Liver (tissue), 8 donors: ENCODE measurements at regions not wholly inside any gene's neighbourhood (a gene's known extent, or its start where the extent isn't known, plus 50 kb on each side); places are given as distances from the start of the nearest gene placed in this dataset.

Experiments used
- DNase-seq: peaks from one replicate; pipeline ENCODE4 v3.0.0-alpha.2; 2017; ENCODE audit warnings: low spot score
- H3K27ac ChIP-seq, 2 donors: one replicate each; pipeline ENCODE4 v1.7.0; 2013; ENCODE audit warnings: inconsistent platforms in 2 of 2, low read length in 2 of 2, control low read depth in 1 of 2, low read depth in 1 of 2, mild to moderate bottlenecking in 1 of 2
- H3K27me3 ChIP-seq, 4 donors: one replicate each; pipeline versions ENCODE4 v1.6.1 to v1.7.0; 2013; ENCODE audit warnings: low read length in 3 of 4, inconsistent platforms in 1 of 4, mild to moderate bottlenecking in 1 of 4, moderate library complexity in 1 of 4; ENCODE audit not compliant: control insufficient read depth in 4 of 4, insufficient read depth in 4 of 4
- H3K36me3 ChIP-seq, 4 donors: one replicate each; pipeline versions ENCODE4 v1.6.1 to v1.7.0; 2013; ENCODE audit warnings: low read length in 3 of 4, mild to moderate bottlenecking in 3 of 4, low read depth in 1 of 4, moderate library complexity in 1 of 4; ENCODE audit not compliant: control insufficient read depth in 4 of 4, insufficient read depth in 3 of 4
- H3K4me1 ChIP-seq, 4 donors: one replicate each; pipeline versions ENCODE4 v1.6.1 to v1.7.0; 2013; ENCODE audit warnings: low read length in 3 of 4, mild to moderate bottlenecking in 3 of 4, moderate library complexity in 1 of 4; ENCODE audit not compliant: control insufficient read depth in 4 of 4, insufficient read depth in 4 of 4
- H3K4me3 ChIP-seq, 3 donors: one replicate each; pipeline versions ENCODE4 v1.6.1 to v1.7.0; 2013; ENCODE audit warnings: low read length in 3 of 3, control low read depth in 1 of 3, low read depth in 1 of 3, mild to moderate bottlenecking in 1 of 3
- H3K9ac ChIP-seq, 2 donors: one replicate each; pipeline ENCODE4 v1.7.0; 2013; ENCODE audit warnings: low read length in 2 of 2, mild to moderate bottlenecking in 2 of 2, moderate library complexity in 2 of 2, control low read depth in 1 of 2, low read depth in 1 of 2
- H3K9me3 ChIP-seq, 4 donors: one replicate each; pipeline versions ENCODE4 v1.6.1 to v1.7.0; 2013; ENCODE audit warnings: low read length in 3 of 4; ENCODE audit not compliant: control insufficient read depth in 4 of 4
- EGR1 ChIP-seq, 2 donors: IDR thresholded peaks; 2 replicates each; pipeline ENCODE4 v1.6.1; 2016 to 2018; ENCODE audit warnings: antibody characterized with exemption in 2 of 2, low read depth in 2 of 2
- FOXA1 ChIP-seq: IDR thresholded peaks from 2 replicates; pipeline ENCODE4 v1.6.1; 2016; ENCODE audit warnings: antibody characterized with exemption
- FOXA2 ChIP-seq: IDR thresholded peaks from 2 replicates; pipeline ENCODE4 v1.6.1; 2016; ENCODE audit warnings: antibody characterized with exemption
- GABPA ChIP-seq, 2 donors: IDR thresholded peaks in 1 of 2; conservative IDR thresholded peaks in 1 of 2; 2 replicates each; pipeline ENCODE4 v1.6.1; 2016; ENCODE audit warnings: antibody characterized with exemption in 2 of 2, mild to moderate bottlenecking in 1 of 2, moderate library complexity in 1 of 2
- HNF4A ChIP-seq, 2 donors: conservative IDR thresholded peaks; 2 replicates each; pipeline ENCODE4 v1.6.1; 2016; ENCODE audit warnings: antibody characterized with exemption in 2 of 2, mild to moderate bottlenecking in 2 of 2
- HNF4G ChIP-seq: IDR thresholded peaks from 2 replicates; pipeline ENCODE4 v1.6.1; 2016; ENCODE audit warnings: antibody characterized with exemption
- JUND ChIP-seq, 2 donors: IDR thresholded peaks; 2 replicates each; pipeline ENCODE4 v1.6.1; 2016; ENCODE audit warnings: antibody characterized with exemption in 2 of 2
- RXRA ChIP-seq, 2 donors: IDR thresholded peaks; 2 replicates each; pipeline ENCODE4 v1.6.1; 2017 to 2018; ENCODE audit warnings: antibody characterized with exemption in 2 of 2, mild to moderate bottlenecking in 1 of 2
- SP1 ChIP-seq: IDR thresholded peaks from 2 replicates; pipeline ENCODE4 v1.6.1; 2018; ENCODE audit warnings: antibody characterized with exemption, mild to moderate bottlenecking
- TAF1 ChIP-seq: conservative IDR thresholded peaks from 2 replicates; pipeline ENCODE4 v1.6.1; 2016; ENCODE audit warnings: antibody characterized with exemption, mild to moderate bottlenecking
- YY1 ChIP-seq: IDR thresholded peaks from 2 replicates; pipeline ENCODE4 v1.6.1; 2016; ENCODE audit warnings: antibody characterized with exemption, mild to moderate bottlenecking
- WGBS: extraction: QIAGEN DNeasy Blood & Tissue Kit; methylation state at CpG from one replicate; pipeline ENCODE4 v1.1.7; 2013; 5-methylcytosine and 5-hydroxymethylcytosine counted together
- TF ChIP-seq, protein P1 (sequence below): IDR thresholded peaks from 2 replicates; pipeline ENCODE4 v1.6.1; 2016; ENCODE audit warnings: antibody characterized with exemption
- TF ChIP-seq, protein P2 (sequence below): IDR thresholded peaks from 2 replicates; pipeline ENCODE4 v1.6.1; 2016; ENCODE audit warnings: antibody characterized with exemption
- TF ChIP-seq, protein P3 (sequence below): IDR thresholded peaks from 2 replicates; pipeline ENCODE4 v1.6.1; 2016; ENCODE audit warnings: antibody characterized with exemption, mild to moderate bottlenecking
- TF ChIP-seq, protein P4 (sequence below): IDR thresholded peaks from 2 replicates; pipeline ENCODE4 v1.6.1; 2016; ENCODE audit warnings: antibody characterized with exemption
- TF ChIP-seq, protein P5 (sequence below): fragments of 150-350 bp; IDR thresholded peaks from 2 replicates; pipeline ENCODE4 v1.5.1; 2017; ENCODE audit warnings: improper control_type of control experiment, low read depth, low read length; ENCODE audit not compliant: missing input control
- donor health status: healthy.
- donor health status: healthy.
- donor health status: healthy.
- donor health status: healthy.
- donor health status: healthy.

DNA sequence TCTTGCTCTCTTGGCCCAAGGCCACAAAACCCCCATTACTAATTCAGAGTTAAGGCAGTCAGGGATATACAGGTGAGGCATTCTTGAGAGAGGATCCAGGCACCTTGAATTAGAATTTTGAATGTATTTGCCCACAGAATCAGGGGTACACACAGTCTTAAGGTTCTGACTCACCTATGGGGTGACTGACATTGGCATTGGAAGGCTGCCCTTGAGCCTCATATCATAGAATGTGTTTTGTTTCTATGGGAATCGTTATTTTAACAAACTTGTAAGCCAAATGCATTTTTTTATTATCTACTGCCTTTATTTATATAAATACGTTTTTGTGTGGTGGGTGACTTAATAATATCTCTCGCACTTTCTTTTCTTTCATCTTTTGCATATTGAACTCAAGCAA is 218.6 kb upstream of the CITED2 start:
- H3K27ac ChIP-seq: no peak overlapping the region
- DNase-seq: no peak

DNA sequence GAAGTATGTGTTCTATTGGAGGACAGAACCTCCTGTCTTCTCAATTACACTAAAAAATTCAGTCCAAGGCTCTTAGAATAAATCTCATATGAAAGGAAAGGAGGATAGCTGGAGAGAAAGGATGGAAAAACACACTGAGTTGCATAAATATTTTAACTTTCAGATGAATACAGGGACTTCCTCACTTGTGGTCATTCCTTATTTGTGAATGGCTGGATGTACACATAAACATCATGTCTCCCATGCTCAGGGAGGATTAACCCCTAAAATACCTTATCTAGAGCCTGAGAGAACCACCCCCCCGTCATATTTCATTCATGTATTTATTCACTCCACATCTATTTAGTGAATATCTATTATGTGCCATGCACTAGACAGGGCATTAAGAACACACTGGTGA is 217.6 kb upstream of the CITED2 start:
- Histone ChIP-seq H3K9me3 (no peaks in the 10 kb centered on the region), H3K36me3 (no peaks in the 10 kb centered on the region), H3K4me3 (no peak overlapping the region), H3K4me1 (peaks cover 3 to 8% (median 5%) of the 10 kb centered on the region in 4 donors), H3K9ac (no peak overlapping the region), H3K27ac (no peak overlapping the region), H3K27me3 (no peaks in the 10 kb centered on the region)
- 88% methylated on average over 1 of the region's 1 CpG for WGBS
- no peak for DNase-seq
- TF ChIP-seq EGR1 (IDR thresholded peaks at IDR 0.05; ENCODE audit: low read depth in 2 of 2) (no peak), RXRA (IDR thresholded peaks at IDR 0.05) (no peak), SP1 (no peak)
- TF ChIP-seq, protein P1, sequence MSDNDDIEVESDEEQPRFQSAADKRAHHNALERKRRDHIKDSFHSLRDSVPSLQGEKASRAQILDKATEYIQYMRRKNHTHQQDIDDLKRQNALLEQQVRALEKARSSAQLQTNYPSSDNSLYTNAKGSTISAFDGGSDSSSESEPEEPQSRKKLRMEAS: no peak
- TF ChIP-seq, protein P2, sequence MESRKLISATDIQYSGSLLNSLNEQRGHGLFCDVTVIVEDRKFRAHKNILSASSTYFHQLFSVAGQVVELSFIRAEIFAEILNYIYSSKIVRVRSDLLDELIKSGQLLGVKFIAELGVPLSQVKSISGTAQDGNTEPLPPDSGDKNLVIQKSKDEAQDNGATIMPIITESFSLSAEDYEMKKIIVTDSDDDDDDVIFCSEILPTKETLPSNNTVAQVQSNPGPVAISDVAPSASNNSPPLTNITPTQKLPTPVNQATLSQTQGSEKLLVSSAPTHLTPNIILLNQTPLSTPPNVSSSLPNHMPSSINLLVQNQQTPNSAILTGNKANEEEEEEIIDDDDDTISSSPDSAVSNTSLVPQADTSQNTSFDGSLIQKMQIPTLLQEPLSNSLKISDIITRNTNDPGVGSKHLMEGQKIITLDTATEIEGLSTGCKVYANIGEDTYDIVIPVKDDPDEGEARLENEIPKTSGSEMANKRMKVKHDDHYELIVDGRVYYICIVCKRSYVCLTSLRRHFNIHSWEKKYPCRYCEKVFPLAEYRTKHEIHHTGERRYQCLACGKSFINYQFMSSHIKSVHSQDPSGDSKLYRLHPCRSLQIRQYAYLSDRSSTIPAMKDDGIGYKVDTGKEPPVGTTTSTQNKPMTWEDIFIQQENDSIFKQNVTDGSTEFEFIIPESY: no peak
- TF ChIP-seq, protein P3, sequence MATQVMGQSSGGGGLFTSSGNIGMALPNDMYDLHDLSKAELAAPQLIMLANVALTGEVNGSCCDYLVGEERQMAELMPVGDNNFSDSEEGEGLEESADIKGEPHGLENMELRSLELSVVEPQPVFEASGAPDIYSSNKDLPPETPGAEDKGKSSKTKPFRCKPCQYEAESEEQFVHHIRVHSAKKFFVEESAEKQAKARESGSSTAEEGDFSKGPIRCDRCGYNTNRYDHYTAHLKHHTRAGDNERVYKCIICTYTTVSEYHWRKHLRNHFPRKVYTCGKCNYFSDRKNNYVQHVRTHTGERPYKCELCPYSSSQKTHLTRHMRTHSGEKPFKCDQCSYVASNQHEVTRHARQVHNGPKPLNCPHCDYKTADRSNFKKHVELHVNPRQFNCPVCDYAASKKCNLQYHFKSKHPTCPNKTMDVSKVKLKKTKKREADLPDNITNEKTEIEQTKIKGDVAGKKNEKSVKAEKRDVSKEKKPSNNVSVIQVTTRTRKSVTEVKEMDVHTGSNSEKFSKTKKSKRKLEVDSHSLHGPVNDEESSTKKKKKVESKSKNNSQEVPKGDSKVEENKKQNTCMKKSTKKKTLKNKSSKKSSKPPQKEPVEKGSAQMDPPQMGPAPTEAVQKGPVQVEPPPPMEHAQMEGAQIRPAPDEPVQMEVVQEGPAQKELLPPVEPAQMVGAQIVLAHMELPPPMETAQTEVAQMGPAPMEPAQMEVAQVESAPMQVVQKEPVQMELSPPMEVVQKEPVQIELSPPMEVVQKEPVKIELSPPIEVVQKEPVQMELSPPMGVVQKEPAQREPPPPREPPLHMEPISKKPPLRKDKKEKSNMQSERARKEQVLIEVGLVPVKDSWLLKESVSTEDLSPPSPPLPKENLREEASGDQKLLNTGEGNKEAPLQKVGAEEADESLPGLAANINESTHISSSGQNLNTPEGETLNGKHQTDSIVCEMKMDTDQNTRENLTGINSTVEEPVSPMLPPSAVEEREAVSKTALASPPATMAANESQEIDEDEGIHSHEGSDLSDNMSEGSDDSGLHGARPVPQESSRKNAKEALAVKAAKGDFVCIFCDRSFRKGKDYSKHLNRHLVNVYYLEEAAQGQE: no peak

More for the DNA sequence above, 218.6 kb upstream of the CITED2 start:
- Histone ChIP-seq H3K36me3 (no peaks in the 10 kb centered on the region), H3K4me1 (peaks cover 3 to 19% (median 10%) of the 10 kb centered on the region in 4 donors), H3K27me3 (no peaks in the 10 kb centered on the region), H3K4me3 (no peak overlapping the region), H3K9me3 (no peaks in the 10 kb centered on the region), H3K9ac (no peak overlapping the region)
- no peak for TF ChIP-seq FOXA1
- TF ChIP-seq FOXA2: no peak
- TF ChIP-seq EGR1 (IDR thresholded peaks at IDR 0.05; ENCODE audit: low read depth in 2 of 2): no peak
- TF ChIP-seq, protein P2: no peak
- no peak for TF ChIP-seq RXRA (IDR thresholded peaks at IDR 0.05)
- no peak for TF ChIP-seq GABPA (IDR thresholded peaks at IDR 0.05 in 1 of 2, conservative IDR thresholded peaks at IDR 0.05 in 1 of 2)
- TF ChIP-seq HNF4G: no peak
- TF ChIP-seq JUND (IDR thresholded peaks at IDR 0.05): no peak
- TF ChIP-seq YY1: no peak
- TF ChIP-seq, protein P4, sequence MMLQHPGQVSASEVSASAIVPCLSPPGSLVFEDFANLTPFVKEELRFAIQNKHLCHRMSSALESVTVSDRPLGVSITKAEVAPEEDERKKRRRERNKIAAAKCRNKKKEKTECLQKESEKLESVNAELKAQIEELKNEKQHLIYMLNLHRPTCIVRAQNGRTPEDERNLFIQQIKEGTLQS: no peak
- TF ChIP-seq, protein P5, sequence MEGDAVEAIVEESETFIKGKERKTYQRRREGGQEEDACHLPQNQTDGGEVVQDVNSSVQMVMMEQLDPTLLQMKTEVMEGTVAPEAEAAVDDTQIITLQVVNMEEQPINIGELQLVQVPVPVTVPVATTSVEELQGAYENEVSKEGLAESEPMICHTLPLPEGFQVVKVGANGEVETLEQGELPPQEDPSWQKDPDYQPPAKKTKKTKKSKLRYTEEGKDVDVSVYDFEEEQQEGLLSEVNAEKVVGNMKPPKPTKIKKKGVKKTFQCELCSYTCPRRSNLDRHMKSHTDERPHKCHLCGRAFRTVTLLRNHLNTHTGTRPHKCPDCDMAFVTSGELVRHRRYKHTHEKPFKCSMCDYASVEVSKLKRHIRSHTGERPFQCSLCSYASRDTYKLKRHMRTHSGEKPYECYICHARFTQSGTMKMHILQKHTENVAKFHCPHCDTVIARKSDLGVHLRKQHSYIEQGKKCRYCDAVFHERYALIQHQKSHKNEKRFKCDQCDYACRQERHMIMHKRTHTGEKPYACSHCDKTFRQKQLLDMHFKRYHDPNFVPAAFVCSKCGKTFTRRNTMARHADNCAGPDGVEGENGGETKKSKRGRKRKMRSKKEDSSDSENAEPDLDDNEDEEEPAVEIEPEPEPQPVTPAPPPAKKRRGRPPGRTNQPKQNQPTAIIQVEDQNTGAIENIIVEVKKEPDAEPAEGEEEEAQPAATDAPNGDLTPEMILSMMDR: no peak
- TF ChIP-seq HNF4A (conservative IDR thresholded peaks at IDR 0.05): no peak
- TF ChIP-seq, protein P3: no peak
- TF ChIP-seq, protein P1: no peak
- no peak for TF ChIP-seq TAF1
- 89% methylated on average over 3 of the region's 3 CpGs for WGBS
